ENCODE measurements at regions not wholly inside any gene's neighbourhood (a gene's known extent, or its start where the extent isn't known, plus 50 kb on each side); places are given as distances from the start of the nearest gene placed in this dataset.

- no peak overlapping the region for H3K27ac ChIP-seq
- H3K36me3 ChIP-seq (ENCODE audit: insufficient read depth in 1 of 2, low read depth in 1 of 2): no peaks in the 10 kb centered on the region
- DNase-seq (no peak), ATAC-seq (no peak)
- WGBS, 3 donors: 57 to 69% (median 59%) methylated on average over 5 of the region's 5 CpGs
- H3K4me3 ChIP-seq: no peak overlapping the region
- H3K9me3 ChIP-seq: no peaks in the 10 kb centered on the region
- H3K27me3 ChIP-seq (ENCODE audit: insufficient read depth in 3 of 3, low read length in 2 of 3): no peaks in the 10 kb centered on the region
- TF ChIP-seq, protein P1, sequence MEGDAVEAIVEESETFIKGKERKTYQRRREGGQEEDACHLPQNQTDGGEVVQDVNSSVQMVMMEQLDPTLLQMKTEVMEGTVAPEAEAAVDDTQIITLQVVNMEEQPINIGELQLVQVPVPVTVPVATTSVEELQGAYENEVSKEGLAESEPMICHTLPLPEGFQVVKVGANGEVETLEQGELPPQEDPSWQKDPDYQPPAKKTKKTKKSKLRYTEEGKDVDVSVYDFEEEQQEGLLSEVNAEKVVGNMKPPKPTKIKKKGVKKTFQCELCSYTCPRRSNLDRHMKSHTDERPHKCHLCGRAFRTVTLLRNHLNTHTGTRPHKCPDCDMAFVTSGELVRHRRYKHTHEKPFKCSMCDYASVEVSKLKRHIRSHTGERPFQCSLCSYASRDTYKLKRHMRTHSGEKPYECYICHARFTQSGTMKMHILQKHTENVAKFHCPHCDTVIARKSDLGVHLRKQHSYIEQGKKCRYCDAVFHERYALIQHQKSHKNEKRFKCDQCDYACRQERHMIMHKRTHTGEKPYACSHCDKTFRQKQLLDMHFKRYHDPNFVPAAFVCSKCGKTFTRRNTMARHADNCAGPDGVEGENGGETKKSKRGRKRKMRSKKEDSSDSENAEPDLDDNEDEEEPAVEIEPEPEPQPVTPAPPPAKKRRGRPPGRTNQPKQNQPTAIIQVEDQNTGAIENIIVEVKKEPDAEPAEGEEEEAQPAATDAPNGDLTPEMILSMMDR (IDR thresholded peaks at IDR 0.05): no peak
- intact Hi-C loops (cut with DNase I): loop anchor here (10.0 kb wide), 2 partner anchors 171 to 521 kb away; partner anchors contain the start of gene NCK2 (in 1 of the 2)
- no peaks in the 10 kb centered on the region for H3K4me1 ChIP-seq
These were observed 171.2 kb upstream of the NCK2 start for GRCh38 chr2:105573490-105573889.

GRCh38 chr2:105571445-105571987 lies 172.7 kb upstream of the FHL2 start:
- no peak overlapping the region for H3K4me3 ChIP-seq
- no peak for ATAC-seq

GRCh38 chr2:105570757-105571156 lies 171.9 kb upstream of the FHL2 start:
- Histone ChIP-seq H3K9me3 (no peaks in the 10 kb centered on the region), H3K4me1 (no peaks in the 10 kb centered on the region), H3K27ac (no peak overlapping the region), H3K4me3 (no peak overlapping the region), H3K36me3 (ENCODE audit: insufficient read depth in 1 of 2, low read depth in 1 of 2) (no peaks in the 10 kb centered on the region), H3K27me3 (ENCODE audit: insufficient read depth in 3 of 3, low read length in 2 of 3) (no peaks in the 10 kb centered on the region)
- TF ChIP-seq, protein P1 (IDR thresholded peaks at IDR 0.05): no peak
- WGBS, 3 donors: 81 to 92% (median 85%) methylated on average over 4 of the region's 4 CpGs
- intact Hi-C loops (cut with DNase I): loop anchor here (10.0 kb wide), 2 partner anchors 174 to 524 kb away; partner anchors contain the start of gene NCK2 (in 1 of the 2)
- ATAC-seq: no peak
- DNase-seq: no peak

More at GRCh38 chr2:105571445-105571987, 172.7 kb upstream of the FHL2 start:
- H3K9me3 ChIP-seq: no peaks in the 10 kb centered on the region
- H3K36me3 ChIP-seq (ENCODE audit: insufficient read depth in 1 of 2, low read depth in 1 of 2): no peaks in the 10 kb centered on the region
- intact Hi-C loops (cut with DNase I): loop anchor here (10.0 kb wide), 2 partner anchors 173 to 523 kb away; partner anchors contain the start of gene NCK2 (in 1 of the 2)
- no peak for DNase-seq
- H3K4me1 ChIP-seq: no peaks in the 10 kb centered on the region
- WGBS, 3 donors: 72 to 75% (median 73%) methylated on average over 9 of the region's 9 CpGs
- H3K27me3 ChIP-seq (ENCODE audit: insufficient read depth in 3 of 3, low read length in 2 of 3): no peaks in the 10 kb centered on the region
- TF ChIP-seq, protein P1 (IDR thresholded peaks at IDR 0.05): no peak
- no peak overlapping the region for H3K27ac ChIP-seq

GRCh38 chr2:105570326-105570725 lies 171.5 kb upstream of the FHL2 start:
- TF ChIP-seq, protein P1 (IDR thresholded peaks at IDR 0.05): no peak
- DNase-seq (no peak), ATAC-seq (no peak)
- intact Hi-C loops (cut with DNase I): loop anchor here (10.0 kb wide), 2 partner anchors 174 to 524 kb away; partner anchors contain the start of gene NCK2 (in 1 of the 2)
- H3K4me3 ChIP-seq: no peak overlapping the region
- H3K27me3 ChIP-seq (ENCODE audit: insufficient read depth in 3 of 3, low read length in 2 of 3): no peaks in the 10 kb centered on the region
- no peaks in the 10 kb centered on the region for H3K9me3 ChIP-seq
- no peak overlapping the region for H3K27ac ChIP-seq
- 92 to 99% (median 94%) methylated on average over 8 of the region's 8 CpGs for WGBS, 3 donors
- no peaks in the 10 kb centered on the region for H3K36me3 ChIP-seq (ENCODE audit: insufficient read depth in 1 of 2, low read depth in 1 of 2)
- no peaks in the 10 kb centered on the region for H3K4me1 ChIP-seq
